ENCODE measurements at regions not wholly inside any gene's neighbourhood (a gene's known extent, or its start where the extent isn't known, plus 50 kb on each side); places are given as distances from the start of the nearest gene placed in this dataset.
"Not testable (repeated sequence)": the region's sequence is repeated elsewhere in the genome, so short reads cannot be mapped to it uniquely, and the experiment has no call there.

DNA sequence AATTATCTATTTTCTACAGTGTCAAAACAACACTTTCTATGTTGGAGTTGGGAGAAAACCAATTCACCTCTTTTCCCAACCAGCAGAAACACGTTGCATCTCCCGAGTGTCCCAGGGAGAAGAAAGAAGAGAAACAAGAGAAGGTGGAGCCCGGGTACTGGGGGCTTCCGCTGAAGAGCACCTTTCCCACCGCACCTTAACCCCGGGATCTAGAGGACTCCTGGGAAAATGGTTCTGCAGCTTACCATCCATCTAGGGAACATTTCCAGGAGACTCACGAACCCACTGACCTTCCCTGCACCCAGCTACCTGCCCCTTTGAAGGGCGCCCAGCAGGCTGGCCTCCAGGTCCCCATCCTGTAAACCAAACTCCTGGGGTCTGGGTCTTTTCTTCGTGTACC is 346.8 kb downstream of the TCERG1L start:
- no peak for DNase-seq

GRCh38 chr10:130967161-130967560 is 344.4 kb downstream of the TCERG1L start:
- no peak for DNase-seq

DNA sequence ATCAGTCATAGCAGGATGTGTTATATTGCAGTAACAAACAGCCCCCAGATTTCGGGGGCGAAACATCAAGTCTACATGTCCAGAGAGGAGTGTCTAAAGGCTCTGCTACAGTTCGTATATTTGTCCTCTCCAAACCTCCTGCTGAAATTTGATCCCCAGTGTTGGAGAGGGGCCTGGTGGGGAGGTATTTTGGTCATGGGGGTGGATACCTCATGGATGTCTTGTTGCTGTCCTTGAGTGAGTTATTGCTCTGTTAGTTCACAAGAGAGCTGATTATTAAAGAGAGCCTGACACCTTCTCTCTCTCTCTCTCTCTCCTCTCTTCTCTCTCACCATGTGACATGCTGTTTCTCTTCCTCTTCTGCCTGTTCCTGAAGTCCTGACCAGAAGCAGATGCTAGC is 343.7 kb downstream of the TCERG1L start:
- no peak for DNase-seq

DNA sequence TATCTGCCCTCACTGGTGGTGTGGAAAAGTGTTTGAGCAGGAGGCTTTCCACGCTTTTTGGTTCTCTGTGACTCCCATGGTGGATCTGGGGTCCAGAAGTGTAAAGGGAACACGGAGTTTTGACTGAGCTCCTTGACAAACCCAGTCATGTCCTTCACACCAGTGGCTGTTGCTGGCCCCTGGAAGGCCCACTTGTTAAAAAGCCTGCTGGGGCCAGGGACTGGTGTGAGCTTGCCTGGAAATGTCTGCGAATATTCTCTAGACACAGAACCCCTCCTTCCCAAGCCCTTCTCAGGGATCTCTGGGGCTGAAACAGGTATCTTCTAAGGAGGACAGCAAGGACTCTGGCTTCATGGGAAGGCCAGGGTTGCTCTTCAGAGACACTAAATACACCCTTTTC is 343.0 kb downstream of the TCERG1L start:
- DNase-seq, result no peak

GRCh38 chr10:130968964-130969363 is 342.6 kb downstream of the TCERG1L start:
- no peak for DNase-seq

- no peak for DNase-seq
These were observed 341.8 kb downstream of the TCERG1L start for GRCh38 chr10:130969700-130970099.

DNA sequence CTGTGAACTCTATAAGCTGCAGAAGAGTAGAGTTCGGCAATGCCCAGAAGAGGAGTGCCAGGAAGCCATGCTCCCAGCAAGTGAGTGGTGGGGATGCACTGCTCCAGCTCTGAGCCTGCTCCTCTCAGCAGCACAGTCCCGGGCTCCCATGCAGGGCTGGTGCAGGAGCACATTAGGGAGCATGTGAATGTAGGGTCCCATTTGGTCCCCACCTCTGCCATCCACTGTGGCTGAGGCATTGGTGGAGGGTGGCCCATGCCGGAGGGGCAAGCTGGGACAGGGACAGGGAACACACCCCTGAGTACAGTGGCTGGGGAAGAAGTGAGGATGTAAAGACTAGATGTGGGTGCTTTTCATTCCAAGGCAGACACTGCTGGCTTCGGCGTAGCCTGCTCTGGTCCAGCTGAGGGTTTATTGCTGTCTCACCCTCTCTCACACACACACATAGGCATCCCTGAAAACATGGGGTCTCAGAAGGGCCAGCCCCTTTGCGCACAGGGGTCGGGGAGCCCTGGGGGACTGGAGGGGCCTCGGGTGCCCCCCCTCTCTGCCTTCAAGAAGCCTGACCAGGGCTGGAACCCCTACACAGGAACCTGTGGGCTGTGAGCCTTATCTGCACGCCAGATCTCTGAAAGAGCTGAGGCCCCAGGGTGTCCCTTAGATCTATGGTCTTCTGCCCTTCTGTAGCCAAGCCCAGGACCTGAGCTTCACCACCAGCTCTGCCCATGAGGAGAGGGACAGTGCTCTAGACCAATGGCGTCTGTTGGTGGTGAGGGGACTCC is 341.0 kb downstream of the TCERG1L start:
- no peak for DNase-seq

DNA sequence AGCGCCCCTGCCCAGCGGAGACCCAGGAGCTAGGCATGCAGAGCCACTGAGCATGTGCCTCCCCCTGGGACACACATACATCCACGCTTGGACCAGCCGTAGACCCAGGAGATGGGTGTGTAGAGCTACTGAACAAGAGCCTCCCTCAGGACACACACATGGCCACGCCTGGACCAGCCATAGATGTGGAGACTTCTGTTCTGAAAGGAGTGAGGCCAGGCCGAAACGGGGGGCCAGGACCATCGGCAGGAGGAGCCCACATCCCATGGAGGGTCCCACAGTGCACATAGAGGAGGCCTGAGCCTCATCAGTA is 340.4 kb downstream of the TCERG1L start:
- DNase-seq, result no peak

DNA sequence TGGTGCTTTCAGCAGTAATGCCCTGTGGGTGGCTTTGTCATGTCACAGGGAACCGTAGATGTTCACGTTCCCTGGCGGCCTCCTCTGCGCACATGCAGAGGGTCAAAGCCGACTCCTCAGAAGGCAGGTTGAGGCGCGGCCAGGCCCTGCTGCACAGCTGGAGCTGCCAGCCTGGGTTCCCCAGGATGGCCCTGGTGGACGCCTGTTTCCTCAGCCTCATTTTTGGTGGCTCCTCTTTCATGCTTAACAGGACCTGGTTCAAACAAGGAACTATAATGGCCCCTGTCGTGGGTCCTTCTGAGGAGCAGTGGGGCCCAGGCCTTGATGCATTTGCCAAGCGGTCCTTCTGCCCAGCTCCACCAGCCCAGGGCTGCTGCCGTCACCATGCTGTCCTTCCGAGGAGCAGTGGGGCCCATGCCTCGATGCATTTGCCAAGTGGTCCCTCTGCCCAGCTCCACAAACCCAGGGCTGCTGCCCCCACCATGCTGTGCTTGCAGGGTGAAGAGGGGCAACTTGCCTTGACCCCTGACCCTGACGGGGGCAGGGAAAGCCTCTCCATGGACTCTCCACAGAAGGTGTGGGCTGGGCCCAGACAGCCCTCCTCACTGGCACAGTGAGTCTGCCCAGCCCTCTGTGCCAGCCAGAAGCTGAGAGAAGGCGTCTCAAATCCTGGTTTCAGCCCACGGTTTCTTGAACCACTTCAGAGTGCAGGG is 338.2 kb downstream of the TCERG1L start:
- DNase-seq, result no peak

DNA sequence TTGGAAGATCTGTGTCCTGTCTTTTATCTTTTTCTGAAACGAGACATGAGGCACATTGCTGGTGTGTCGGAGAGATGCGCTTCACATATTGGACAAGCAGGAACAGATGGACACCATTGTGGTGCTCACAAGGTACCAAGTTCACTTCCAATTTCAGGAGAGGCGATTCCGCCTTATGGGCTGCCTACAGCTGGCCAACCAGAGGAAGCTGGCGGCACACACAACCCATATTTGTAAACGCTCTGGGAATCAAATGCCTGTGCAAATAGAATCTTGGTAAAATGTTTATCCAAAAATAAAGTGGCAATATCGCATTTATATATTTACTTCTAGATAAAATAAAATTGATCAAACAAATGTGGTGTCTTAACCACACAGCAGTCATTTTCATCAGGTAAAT is 337.4 kb downstream of the TCERG1L start:
- DNase-seq, result no peak

GRCh38 chr10:130975351-130975750 is 336.2 kb downstream of the TCERG1L start:
- DNase-seq, result not testable (repeated sequence)

GRCh38 chr10:130982802-130983201 is 328.7 kb downstream of the TCERG1L start:
- no peak for DNase-seq

- no peak for DNase-seq
These were observed 327.8 kb downstream of the TCERG1L start for GRCh38 chr10:130983749-130984148.

DNA sequence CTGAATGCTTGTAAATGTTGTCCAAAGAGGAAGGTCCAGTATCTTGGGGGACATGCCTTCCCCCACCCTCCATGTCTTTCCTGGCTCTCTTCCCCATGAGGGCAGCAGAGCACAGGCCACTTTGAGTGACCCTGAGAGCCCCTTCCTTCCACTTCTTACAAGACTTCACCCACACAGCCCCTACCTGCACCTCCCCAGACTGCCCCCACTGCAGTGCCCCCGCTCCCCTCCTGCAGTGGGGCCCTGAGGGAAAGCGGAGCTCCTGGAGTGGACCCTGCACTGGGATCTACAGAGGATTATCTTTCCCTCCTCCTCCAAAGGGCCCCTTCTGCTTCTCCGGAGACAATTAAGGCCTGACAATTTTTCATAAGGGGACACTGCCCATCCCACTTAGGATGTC is 326.8 kb downstream of the TCERG1L start:
- no peak for DNase-seq

DNA sequence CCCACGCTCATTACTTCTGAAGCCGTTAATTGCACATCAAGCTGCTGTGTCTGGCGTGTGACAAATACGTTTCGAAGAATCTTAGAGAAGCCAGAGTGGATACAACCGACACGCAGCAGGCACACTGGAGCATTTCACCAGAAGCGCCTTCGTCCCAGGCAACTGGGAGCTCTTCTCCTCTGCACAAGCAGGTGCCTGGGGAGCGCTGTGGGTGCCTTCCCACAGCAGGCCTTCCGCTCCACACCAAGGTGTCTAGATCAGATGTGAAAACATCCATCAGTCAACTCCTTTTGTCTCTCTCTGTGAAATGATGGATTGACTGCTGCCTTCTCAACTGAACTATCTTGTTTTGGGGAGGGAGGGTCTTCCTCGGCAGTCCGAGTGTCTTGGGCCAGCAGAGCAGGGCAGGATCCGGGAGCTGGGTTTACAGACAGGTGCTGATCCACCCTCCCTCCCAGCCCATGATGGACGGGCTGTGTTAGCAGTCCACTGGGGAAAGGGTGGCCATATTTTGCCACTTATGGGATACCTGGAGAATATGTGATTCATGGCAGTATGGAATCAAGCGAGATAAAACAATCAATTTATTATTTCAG is 326.3 kb downstream of the TCERG1L start:
- DNase-seq, result no peak

DNA sequence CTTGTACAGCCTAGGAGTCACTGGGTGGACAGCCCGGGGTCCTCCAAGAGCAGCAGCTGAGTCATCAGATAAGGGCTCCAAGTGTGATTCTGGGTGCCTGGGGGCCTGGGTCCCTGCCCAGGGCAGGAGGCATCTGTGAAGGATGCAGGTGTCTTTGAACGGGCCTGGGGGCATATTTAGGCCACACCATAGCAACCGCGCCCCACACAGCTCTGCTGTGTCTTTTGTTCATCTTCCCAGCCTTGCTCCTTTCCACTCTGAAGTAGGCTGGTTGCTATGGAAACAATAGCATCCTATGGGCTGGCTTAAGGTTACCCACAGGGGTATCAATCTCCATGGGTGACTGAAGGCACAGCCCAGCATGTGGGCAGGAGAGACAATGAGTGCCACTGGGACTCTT is 324.7 kb downstream of the TCERG1L start:
- DNase-seq, result no peak

- no peak for DNase-seq
These were observed 324.1 kb downstream of the TCERG1L start for GRCh38 chr10:130987401-130987800.

GRCh38 chr10:130989670-130990232 is 321.8 kb downstream of the TCERG1L start:
- DNase-seq, result no peak

DNA sequence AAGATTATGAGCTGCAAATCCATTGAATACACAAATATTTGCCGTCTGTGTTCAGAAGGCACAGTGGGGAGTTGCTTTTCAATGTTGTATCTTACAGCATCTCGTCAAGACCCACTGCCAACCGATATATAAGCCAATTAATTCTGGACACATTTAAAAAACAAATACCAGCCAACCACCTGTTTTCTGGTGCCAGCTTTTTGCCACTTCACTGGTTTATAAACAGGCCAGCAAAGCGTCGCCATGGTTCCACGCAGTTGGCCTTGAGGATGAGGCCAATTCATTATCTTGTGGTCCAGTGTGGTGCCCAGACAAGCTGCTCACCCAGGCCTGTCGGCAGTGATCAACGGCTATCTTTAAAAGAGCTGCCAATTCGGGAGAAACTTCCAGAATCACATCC is 321.0 kb downstream of the TCERG1L start:
- no peak for DNase-seq

- DNase-seq, result no peak
These were observed 318.6 kb downstream of the TCERG1L start for GRCh38 chr10:130992802-130993523.

GRCh38 chr10:130993612-130994011 is 317.9 kb downstream of the TCERG1L start:
- no peak for DNase-seq

DNA sequence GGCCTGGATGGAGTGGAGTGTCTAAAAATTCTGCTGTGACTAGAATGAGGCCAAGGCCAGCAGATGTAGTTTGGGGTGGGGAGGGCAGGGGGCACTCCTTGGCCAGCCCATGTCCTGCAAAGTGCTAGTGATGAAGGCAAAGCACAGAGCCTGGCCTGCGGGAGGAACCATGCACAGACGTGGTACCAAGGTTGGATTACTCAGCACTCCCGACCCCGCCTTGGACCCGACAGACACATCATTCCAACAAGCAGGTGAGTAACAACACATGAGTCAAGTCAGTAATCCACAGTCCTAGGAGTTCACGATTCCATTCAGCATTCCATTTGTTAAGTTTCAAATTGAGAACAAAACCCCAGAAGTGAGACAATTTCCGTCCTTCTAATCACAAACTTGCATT is 317.3 kb downstream of the TCERG1L start:
- no peak for DNase-seq

GRCh38 chr10:130994845-130995244 is 316.7 kb downstream of the TCERG1L start:
- no peak for DNase-seq

Measured in NCI-H1694 treated with DMSO at 0.1 percent for 48 hours (cell line).